ENCODE measurements at regions not wholly inside any gene's neighbourhood (a gene's known extent, or its start where the extent isn't known, plus 50 kb on each side); places are given as distances from the start of the nearest gene placed in this dataset.

DNA sequence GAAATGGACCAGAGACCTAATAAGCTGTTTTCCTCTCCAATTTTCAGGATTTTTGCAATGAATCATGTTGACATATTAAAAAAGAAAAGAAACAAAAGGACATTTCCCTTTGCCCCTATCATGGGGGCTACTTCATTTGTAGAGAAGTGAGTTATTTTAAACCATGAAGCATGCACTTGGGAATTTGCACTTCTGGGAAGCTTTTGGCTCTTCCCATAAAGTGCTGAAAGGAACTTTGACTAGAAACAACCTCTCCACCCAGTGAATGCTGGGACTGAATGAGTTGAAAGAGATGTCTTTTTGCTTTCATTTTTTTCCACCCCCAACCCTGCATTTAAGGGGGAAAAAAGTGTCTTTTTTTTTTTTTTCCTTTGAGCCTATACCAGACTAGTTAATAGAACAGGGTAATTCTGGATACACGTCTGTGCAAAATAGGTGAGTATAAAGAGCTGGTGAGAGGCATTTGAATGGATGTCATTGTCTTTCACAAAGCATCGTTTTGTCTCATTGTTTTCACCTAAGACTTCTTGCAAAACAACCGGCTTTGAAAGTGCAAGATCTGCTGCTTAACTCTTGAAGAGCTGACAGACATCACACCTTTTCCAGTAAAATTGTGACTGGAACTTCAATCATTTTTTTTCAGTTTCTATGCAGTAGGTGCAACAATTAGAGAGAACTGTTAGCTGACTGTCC is 138.7 kb upstream of the BACH2 start:
- TF ChIP-seq, protein P1, sequence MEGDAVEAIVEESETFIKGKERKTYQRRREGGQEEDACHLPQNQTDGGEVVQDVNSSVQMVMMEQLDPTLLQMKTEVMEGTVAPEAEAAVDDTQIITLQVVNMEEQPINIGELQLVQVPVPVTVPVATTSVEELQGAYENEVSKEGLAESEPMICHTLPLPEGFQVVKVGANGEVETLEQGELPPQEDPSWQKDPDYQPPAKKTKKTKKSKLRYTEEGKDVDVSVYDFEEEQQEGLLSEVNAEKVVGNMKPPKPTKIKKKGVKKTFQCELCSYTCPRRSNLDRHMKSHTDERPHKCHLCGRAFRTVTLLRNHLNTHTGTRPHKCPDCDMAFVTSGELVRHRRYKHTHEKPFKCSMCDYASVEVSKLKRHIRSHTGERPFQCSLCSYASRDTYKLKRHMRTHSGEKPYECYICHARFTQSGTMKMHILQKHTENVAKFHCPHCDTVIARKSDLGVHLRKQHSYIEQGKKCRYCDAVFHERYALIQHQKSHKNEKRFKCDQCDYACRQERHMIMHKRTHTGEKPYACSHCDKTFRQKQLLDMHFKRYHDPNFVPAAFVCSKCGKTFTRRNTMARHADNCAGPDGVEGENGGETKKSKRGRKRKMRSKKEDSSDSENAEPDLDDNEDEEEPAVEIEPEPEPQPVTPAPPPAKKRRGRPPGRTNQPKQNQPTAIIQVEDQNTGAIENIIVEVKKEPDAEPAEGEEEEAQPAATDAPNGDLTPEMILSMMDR (IDR thresholded peaks at IDR 0.05): no peak
- no peaks in the 10 kb centered on the region for H3K4me1 ChIP-seq
- intact Hi-C loops (cut with DNase I): no loop called here
- H3K36me3 ChIP-seq: no peaks in the 10 kb centered on the region
- ATAC-seq (no peak), FAIRE-seq (no peak), DNase-seq (no peak)
- H3K27ac ChIP-seq: no peak overlapping the region
- no peaks in the 10 kb centered on the region for H3K9me3 ChIP-seq
- no peaks in the 10 kb centered on the region for H3K27me3 ChIP-seq
- 23 to 26% methylated on average over 3 of the region's 3 CpGs for WGBS, 2 donors
- no peak overlapping the region for H3K4me3 ChIP-seq

DNA sequence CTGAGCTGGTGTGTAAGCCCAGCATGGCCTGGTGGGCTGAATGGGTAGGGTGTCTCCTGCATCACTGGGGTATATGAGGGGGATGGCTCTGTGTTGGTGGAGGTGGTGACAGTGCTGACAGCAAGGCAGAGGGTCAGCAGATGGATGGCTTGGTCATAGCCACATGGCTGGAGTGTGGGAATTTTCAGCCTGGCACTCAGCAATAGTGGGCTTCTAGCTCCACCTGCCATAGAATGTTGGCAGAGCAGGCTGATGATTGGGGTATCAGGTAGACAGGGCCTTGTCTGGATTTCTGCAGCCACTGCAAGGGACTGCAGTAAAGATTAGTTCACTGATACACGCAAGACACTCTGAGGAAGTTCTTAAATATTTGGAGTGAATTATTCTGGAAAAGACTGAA is 137.5 kb upstream of the BACH2 start:
- ATAC-seq (peak in 1 of 4 donors; percentile 25), DNase-seq (no peak), FAIRE-seq (no peak)
- H3K4me1 ChIP-seq: no peaks in the 10 kb centered on the region
- WGBS, 2 donors: 94 to 97% methylated on average over 1 of the region's 1 CpG
- H3K9me3 ChIP-seq: no peaks in the 10 kb centered on the region
- no peaks in the 10 kb centered on the region for H3K36me3 ChIP-seq
- no peak overlapping the region for H3K27ac ChIP-seq
- TF ChIP-seq, protein P1 (IDR thresholded peaks at IDR 0.05): no peak
- H3K4me3 ChIP-seq: no peak overlapping the region
- intact Hi-C loops (cut with DNase I): no loop called here
- H3K27me3 ChIP-seq: no peaks in the 10 kb centered on the region

DNA sequence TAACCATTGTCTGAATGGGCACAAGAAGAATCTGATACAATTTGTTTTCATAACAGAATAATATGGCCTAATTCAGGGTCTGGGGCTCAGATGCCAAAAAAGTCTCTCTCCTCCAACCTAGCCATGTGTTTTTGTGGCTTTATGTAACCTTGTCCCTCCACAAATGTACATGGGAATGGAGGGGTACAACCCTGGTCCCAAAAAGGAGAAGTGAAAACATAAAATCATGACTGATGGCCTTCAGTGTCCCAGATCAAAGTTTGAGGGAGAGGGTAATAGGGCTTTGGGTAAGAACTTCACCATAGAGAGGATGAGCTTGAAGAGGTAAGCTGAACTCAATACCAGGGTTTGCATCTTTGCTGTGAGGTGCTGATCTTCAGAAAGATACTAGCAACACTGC is 136.3 kb upstream of the BACH2 start:
- Histone ChIP-seq H3K27ac (no peak overlapping the region), H3K9me3 (no peaks in the 10 kb centered on the region), H3K4me1 (no peaks in the 10 kb centered on the region), H3K36me3 (no peaks in the 10 kb centered on the region), H3K27me3 (no peaks in the 10 kb centered on the region), H3K4me3 (no peak overlapping the region)
- FAIRE-seq (no peak), ATAC-seq (no peak), DNase-seq (no peak)
- TF ChIP-seq, protein P1 (IDR thresholded peaks at IDR 0.05): no peak
- intact Hi-C loops (cut with DNase I): no loop called here

DNA sequence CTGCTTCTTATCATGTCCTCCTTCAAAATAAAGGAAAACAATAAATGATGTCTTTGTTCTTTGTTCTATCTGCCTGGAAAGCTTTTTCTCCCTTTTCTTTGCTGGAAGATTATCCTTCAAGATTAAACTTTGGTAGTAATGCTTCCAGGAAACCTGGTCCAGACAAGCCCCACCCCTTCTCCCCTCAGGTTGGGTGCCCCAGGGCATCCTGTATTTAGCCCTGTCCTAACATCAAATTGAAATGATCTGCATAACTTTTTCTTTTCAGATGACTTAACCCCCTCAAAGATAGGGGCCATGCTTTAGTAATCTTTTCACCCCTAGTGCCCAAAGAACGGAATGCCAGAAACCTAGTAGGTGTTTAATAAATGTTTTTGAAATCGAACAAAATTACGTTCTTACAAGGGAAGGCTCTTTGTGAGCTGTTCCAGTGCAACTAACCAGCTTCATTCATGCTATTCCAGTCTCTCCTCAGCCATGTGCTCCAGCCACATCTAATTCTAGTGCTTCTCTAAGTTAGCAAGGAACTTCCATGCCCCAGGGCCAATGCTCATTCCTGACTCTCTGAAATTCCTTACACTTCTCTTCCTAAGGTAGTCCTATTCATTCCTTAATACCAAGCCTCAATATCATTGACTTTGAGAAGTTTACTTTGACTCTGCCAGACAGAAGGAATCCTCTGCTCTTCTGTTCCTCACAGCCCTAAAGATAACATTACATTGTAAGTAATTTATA is 135.6 kb upstream of the BACH2 start:
- DNase-seq (no peak), FAIRE-seq (no peak), ATAC-seq (no peak)
- no peak overlapping the region for H3K4me3 ChIP-seq
- no peak overlapping the region for H3K27ac ChIP-seq
- H3K4me1 ChIP-seq: no peaks in the 10 kb centered on the region
- no peaks in the 10 kb centered on the region for H3K27me3 ChIP-seq
- H3K9me3 ChIP-seq: no peaks in the 10 kb centered on the region
- no peaks in the 10 kb centered on the region for H3K36me3 ChIP-seq
- intact Hi-C loops (cut with DNase I): no loop called here
- 57 to 70% methylated on average over 3 of the region's 3 CpGs for WGBS, 2 donors
- TF ChIP-seq, protein P1 (IDR thresholded peaks at IDR 0.05): no peak

DNA sequence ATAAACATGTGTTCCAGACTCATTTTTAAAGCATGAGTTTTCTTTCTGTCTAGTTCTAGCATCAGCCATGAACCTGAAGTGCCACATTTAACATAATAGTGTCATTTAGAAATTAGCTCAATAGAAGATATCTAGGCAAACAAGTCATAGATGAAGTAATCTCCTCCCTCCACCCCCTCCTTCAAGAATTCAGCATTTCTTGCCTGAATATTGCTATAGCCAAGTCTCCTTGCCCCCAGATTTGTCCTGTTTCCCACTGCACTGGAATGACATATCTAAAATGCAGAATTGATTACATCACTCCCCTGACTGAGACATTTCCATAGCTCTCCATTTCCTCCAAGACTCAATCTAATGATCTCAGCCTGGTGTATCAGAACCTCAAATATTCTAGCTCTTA is 134.9 kb upstream of the BACH2 start:
- intact Hi-C loops (cut with DNase I): no loop called here
- no peak for ATAC-seq
- H3K27ac ChIP-seq: no peak overlapping the region

More for the DNA sequence above, 134.9 kb upstream of the BACH2 start:
- FAIRE-seq: no peak
- H3K4me3 ChIP-seq: no peak overlapping the region
- no peaks in the 10 kb centered on the region for H3K36me3 ChIP-seq
- H3K27me3 ChIP-seq: no peaks in the 10 kb centered on the region
- no peak for DNase-seq
- H3K4me1 ChIP-seq: no peaks in the 10 kb centered on the region
- no peaks in the 10 kb centered on the region for H3K9me3 ChIP-seq
- TF ChIP-seq, protein P1 (IDR thresholded peaks at IDR 0.05): no peak

Measured in pancreas (tissue), 10 donors.